Neural crest cell (in vitro differentiated cells): ENCODE measurements at regions not wholly inside any gene's neighbourhood (a gene's known extent, or its start where the extent isn't known, plus 50 kb on each side); places are given as distances from the start of the nearest gene placed in this dataset.

ENCODE experiments used
- DNase-seq: peaks from one replicate; pipeline ENCODE4 v3.0.0; 2021; ENCODE audit warnings: low read depth, mixed read lengths, low spot score
- H3K27ac Mint-ChIP-seq: one replicate; pipeline ENCODE4 v1.8.0; 2021; ENCODE audit warnings: mild to moderate bottlenecking, mixed read lengths; ENCODE audit not compliant: unreplicated experiment
- H3K27me3 Mint-ChIP-seq: 2 replicates; pipeline ENCODE4 v1.8.0; 2021; ENCODE audit warnings: low read depth, mild to moderate bottlenecking, mixed read lengths
- H3K36me3 Mint-ChIP-seq: 2 replicates; pipeline ENCODE4 v1.8.0; 2021; ENCODE audit warnings: low read depth, mild to moderate bottlenecking, mixed read lengths
- H3K4me1 Mint-ChIP-seq: 2 replicates; pipeline ENCODE4 v1.8.0; 2021; ENCODE audit warnings: mixed read lengths
- H3K4me3 Mint-ChIP-seq: one replicate; pipeline ENCODE4 v1.8.0; 2021; ENCODE audit warnings: mild to moderate bottlenecking, mixed read lengths
- H3K9me3 Mint-ChIP-seq: 2 replicates; pipeline ENCODE4 v1.8.0; 2021; ENCODE audit warnings: mixed read lengths
- TF ChIP-seq, protein P1 (sequence below): fragments of 200-600 bp; sonication (generic); conservative IDR thresholded peaks from 2 replicates; pipeline ENCODE4 v1.5.0; 2021; ENCODE audit warnings: antibody characterized with exemption, mild to moderate bottlenecking

DNA sequence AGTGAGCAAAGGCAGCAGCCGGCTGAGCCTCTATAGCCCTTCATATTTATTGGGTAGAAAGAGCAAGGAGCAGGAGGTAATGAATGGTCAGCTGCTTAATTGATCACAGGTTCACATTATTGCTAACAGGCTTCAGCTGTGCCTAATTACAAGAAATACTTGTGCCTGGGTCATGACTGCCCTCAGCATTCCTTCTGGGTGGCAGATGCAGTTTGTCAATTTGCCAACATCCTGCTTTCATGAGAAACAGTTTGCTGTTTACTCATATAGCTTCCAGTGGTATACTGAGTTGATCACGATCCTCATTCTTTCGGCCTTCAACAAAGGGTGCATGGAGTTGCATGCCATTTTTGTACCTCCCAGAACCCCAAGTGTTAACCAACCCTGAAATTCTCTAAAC, 81.0 kb upstream of the PLEKHG7 start:
- peaks cover 4% of the 10 kb centered on the region for H3K9me3 Mint-ChIP-seq
- H3K4me3 Mint-ChIP-seq = no peak overlapping the region
- H3K4me1 Mint-ChIP-seq = no peaks in the 10 kb centered on the region
- no peaks in the 10 kb centered on the region for H3K27me3 Mint-ChIP-seq
- no peak for DNase-seq
- H3K27ac Mint-ChIP-seq = no peak overlapping the region
- peaks cover 4% of the 10 kb centered on the region for H3K36me3 Mint-ChIP-seq
- TF ChIP-seq, protein P1, sequence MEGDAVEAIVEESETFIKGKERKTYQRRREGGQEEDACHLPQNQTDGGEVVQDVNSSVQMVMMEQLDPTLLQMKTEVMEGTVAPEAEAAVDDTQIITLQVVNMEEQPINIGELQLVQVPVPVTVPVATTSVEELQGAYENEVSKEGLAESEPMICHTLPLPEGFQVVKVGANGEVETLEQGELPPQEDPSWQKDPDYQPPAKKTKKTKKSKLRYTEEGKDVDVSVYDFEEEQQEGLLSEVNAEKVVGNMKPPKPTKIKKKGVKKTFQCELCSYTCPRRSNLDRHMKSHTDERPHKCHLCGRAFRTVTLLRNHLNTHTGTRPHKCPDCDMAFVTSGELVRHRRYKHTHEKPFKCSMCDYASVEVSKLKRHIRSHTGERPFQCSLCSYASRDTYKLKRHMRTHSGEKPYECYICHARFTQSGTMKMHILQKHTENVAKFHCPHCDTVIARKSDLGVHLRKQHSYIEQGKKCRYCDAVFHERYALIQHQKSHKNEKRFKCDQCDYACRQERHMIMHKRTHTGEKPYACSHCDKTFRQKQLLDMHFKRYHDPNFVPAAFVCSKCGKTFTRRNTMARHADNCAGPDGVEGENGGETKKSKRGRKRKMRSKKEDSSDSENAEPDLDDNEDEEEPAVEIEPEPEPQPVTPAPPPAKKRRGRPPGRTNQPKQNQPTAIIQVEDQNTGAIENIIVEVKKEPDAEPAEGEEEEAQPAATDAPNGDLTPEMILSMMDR = no peak

DNA sequence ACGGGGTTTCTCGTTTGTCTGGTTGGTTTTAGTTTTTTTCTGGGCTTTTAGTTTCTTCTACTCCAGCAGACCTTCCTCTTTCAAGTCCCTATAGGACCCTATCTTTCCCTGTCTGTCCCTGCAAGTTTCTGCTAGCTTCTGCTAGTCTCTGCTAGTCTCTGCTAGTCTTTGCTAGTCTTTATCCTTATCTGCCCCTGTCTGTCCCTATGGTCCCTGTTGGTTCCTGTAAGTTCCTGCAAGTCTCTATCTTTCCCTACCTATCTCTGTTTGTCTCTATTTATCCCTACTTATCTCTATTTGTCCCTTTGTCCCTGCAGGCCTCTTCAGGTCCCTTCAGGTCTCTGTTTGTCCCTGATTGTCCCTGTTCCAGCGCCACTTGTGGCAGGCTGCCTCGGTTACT, 81.5 kb upstream of the PLEKHG7 start:
- Mint-ChIP-seq H3K4me3 (no peak overlapping the region), H3K9me3 (peaks cover 4% of the 10 kb centered on the region), H3K27ac (no peak overlapping the region), H3K27me3 (no peaks in the 10 kb centered on the region), H3K36me3 (peaks cover 4% of the 10 kb centered on the region), H3K4me1 (no peaks in the 10 kb centered on the region)
- no peak for DNase-seq
- TF ChIP-seq, protein P1 = no peak

DNA sequence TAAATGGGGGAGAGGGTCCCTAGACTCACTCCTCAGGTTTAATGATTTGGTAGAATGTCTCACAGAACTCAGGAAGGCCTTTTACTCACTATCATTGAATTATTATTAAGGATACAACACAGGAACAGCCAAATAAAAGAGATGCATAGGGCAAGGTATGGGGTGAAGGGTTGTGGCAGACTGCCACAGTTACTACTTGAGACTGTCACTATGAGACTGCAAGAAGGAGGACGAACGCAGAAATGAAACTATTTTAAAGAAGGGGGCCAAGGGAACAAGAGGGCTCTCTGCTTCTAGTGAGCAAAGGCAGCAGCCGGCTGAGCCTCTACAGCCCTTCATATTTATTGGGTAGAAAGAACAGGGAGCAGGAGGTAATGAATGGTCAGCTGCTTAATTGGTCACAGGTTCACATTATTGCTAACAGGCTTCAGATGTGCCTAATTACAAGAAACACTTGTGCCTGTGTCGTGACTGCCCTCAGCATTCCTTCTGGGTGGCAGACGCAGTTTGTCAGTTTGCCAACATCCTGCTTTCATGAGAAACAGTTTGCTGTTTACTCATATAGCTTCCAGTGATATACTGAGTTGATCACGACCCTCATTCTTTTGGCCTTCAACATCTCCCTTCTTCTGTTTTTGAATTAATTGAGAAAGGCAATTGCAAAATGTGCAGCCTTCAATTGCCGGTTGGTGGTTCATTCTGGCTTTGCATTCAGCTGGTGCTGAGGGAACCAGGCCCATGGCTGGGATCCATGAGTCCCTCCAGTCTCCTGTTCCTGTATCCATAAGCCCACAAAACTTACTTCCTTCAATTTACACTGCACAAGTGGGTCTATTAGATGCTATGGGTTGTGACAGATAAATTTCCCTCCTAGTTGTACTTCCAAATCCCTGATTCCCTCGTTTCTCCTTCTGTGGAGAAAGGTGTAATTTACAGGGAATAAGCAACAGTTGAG, 82.8 kb upstream of the PLEKHG7 start:
- Mint-ChIP-seq H3K27me3 (no peaks in the 10 kb centered on the region), H3K4me3 (no peak overlapping the region), H3K36me3 (peaks cover 4% of the 10 kb centered on the region), H3K27ac (no peak overlapping the region), H3K4me1 (no peaks in the 10 kb centered on the region), H3K9me3 (peaks cover 4% of the 10 kb centered on the region)
- TF ChIP-seq, protein P1 = no peak
- no peak for DNase-seq

DNA sequence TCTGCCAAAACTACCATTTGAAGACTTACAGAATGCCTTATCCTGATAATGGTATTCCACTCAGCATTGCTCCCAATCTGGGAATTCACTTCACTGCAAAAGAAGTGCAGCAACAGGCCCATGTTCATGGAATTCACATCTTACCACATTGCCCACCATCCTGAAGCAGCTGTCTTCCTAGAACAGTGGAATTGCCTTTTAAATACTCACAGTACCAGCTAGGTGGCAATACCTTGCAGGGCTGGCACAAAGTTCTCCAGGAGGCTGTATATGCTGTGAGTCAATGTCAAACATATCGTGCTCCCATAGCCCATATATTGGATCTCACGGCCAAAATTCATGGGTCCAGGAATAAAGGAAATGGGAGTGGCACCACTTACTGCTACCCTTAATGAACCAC, 83.8 kb upstream of the PLEKHG7 start:
- Mint-ChIP-seq H3K4me3 (no peak overlapping the region), H3K27ac (no peak overlapping the region), H3K9me3 (peaks cover 4% of the 10 kb centered on the region), H3K36me3 (peaks cover 4% of the 10 kb centered on the region), H3K4me1 (peaks cover 3% of the 10 kb centered on the region), H3K27me3 (no peaks in the 10 kb centered on the region)
- DNase-seq = no peak
- TF ChIP-seq, protein P1 = no peak

DNA sequence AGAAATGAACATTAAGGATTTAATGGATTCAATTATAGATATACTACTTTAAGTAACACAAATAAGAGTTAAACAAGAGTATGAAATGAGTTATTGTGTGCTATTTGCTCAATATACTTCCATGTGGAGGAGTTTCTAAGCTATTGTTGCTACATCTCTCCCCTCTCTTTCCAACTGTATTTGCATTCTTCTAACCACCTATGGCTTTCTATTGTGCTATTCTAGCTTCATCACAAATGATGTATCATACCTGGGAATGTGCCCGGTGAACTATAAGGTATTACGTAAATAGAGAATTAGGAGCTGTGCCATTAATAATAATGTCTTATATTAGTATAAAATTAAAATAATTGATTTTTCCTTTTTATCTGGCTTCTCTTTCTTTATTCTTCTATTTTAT, 87.1 kb upstream of the PLEKHG7 start:
- H3K4me3 Mint-ChIP-seq = no peak overlapping the region
- H3K9me3 Mint-ChIP-seq = peaks cover 5% of the 10 kb centered on the region
- H3K27me3 Mint-ChIP-seq = no peaks in the 10 kb centered on the region
- H3K27ac Mint-ChIP-seq = no peak overlapping the region
- no peaks in the 10 kb centered on the region for H3K36me3 Mint-ChIP-seq
- DNase-seq = no peak
- TF ChIP-seq, protein P1 = no peak
- H3K4me1 Mint-ChIP-seq = peaks cover 3% of the 10 kb centered on the region
